ENCODE measurements at regions not wholly inside any gene's neighbourhood (a gene's known extent, or its start where the extent isn't known, plus 50 kb on each side); places are given as distances from the start of the nearest gene placed in this dataset.

- CTCF ChIA-PET (ENCODE audit: unreplicated experiment) = no interaction called here
- H3K4me3 ChIP-seq (ENCODE audit: low read depth, low read length, poor library complexity, severe bottlenecking) = no peak overlapping the region
- no peak overlapping the region for H3K4me2 ChIP-seq (ENCODE audit: low read length)
- H3K9me3 ChIP-seq (ENCODE audit: low read length) = no peaks in the 10 kb centered on the region
- BruUV-seq (replicated peaks) = no TSS peak
- H3K36me3 ChIP-seq (ENCODE audit: insufficient read depth, low read length) = no peaks in the 10 kb centered on the region
- intact Hi-C loops (cut with micrococcal nuclease; ENCODE audit: unreplicated experiment) = no loop called here
- TF ChIP-seq EZH2phosphoT487 (IDR thresholded peaks at IDR 0.05; ENCODE audit: borderline replicate concordance, low read depth, low read length) (no peak), CTCF (conservative IDR thresholded peaks at IDR 0.05; ENCODE audit: low read length) (no peak)
- no peak overlapping the region for H2AFZ ChIP-seq (ENCODE audit: low read length)
- no peaks in the 10 kb centered on the region for H3K79me2 ChIP-seq (ENCODE audit: insufficient read depth, low read depth, low read length)
- no peaks in the 10 kb centered on the region for H3K9me2 ChIP-seq (ENCODE audit: insufficient read depth, low read length)
- POLR2A ChIA-PET = no interaction called here
- no peak overlapping the region for H3K27ac ChIP-seq (ENCODE audit: low read depth, low read length, poor library complexity, severe bottlenecking)
- H3K4me1 ChIP-seq (ENCODE audit: insufficient read depth, low read length, poor library complexity, severe bottlenecking) = no peaks in the 10 kb centered on the region
- DNase-seq (ENCODE audit: low spot score) = no peak
- no peaks in the 10 kb centered on the region for H4K20me1 ChIP-seq (ENCODE audit: insufficient read depth, low read length)
Observed at GRCh38 chr21:35268817-35269216, 219.7 kb upstream of the RUNX1 start.

- no TSS peak for BruUV-seq (replicated peaks)
- ChIA-PET CTCF (ENCODE audit: unreplicated experiment) (no interaction called here), POLR2A (no interaction called here)
- Histone ChIP-seq H3K4me1 (ENCODE audit: insufficient read depth, low read length, poor library complexity, severe bottlenecking) (no peaks in the 10 kb centered on the region), H3K79me2 (ENCODE audit: insufficient read depth, low read depth, low read length) (no peaks in the 10 kb centered on the region), H3K9me3 (ENCODE audit: low read length) (no peaks in the 10 kb centered on the region), H3K27ac (ENCODE audit: low read depth, low read length, poor library complexity, severe bottlenecking) (no peak overlapping the region), H3K4me3 (ENCODE audit: low read depth, low read length, poor library complexity, severe bottlenecking) (no peak overlapping the region), H3K4me2 (ENCODE audit: low read length) (no peak overlapping the region), H3K36me3 (ENCODE audit: insufficient read depth, low read length) (no peaks in the 10 kb centered on the region), H3K9me2 (ENCODE audit: insufficient read depth, low read length) (no peaks in the 10 kb centered on the region), H2AFZ (ENCODE audit: low read length) (no peak overlapping the region), H4K20me1 (ENCODE audit: insufficient read depth, low read length) (no peaks in the 10 kb centered on the region)
- no peak for DNase-seq (ENCODE audit: low spot score)
- no peak for TF ChIP-seq CTCF (conservative IDR thresholded peaks at IDR 0.05; ENCODE audit: low read length)
- no peak for TF ChIP-seq EZH2phosphoT487 (IDR thresholded peaks at IDR 0.05; ENCODE audit: borderline replicate concordance, low read depth, low read length)
- intact Hi-C loops (cut with micrococcal nuclease; ENCODE audit: unreplicated experiment) = no loop called here
Observed at GRCh38 chr21:35268261-35268660, 219.2 kb upstream of the RUNX1 start.

- Histone ChIP-seq H3K9me3 (ENCODE audit: low read length) (no peaks in the 10 kb centered on the region), H3K4me3 (ENCODE audit: low read depth, low read length, poor library complexity, severe bottlenecking) (no peak overlapping the region), H3K9me2 (ENCODE audit: insufficient read depth, low read length) (no peaks in the 10 kb centered on the region), H3K36me3 (ENCODE audit: insufficient read depth, low read length) (no peaks in the 10 kb centered on the region), H2AFZ (ENCODE audit: low read length) (no peak overlapping the region), H3K4me1 (ENCODE audit: insufficient read depth, low read length, poor library complexity, severe bottlenecking) (no peaks in the 10 kb centered on the region), H3K27ac (ENCODE audit: low read depth, low read length, poor library complexity, severe bottlenecking) (no peak overlapping the region), H4K20me1 (ENCODE audit: insufficient read depth, low read length) (no peaks in the 10 kb centered on the region), H3K4me2 (ENCODE audit: low read length) (no peak overlapping the region), H3K79me2 (ENCODE audit: insufficient read depth, low read depth, low read length) (no peaks in the 10 kb centered on the region)
- POLR2A ChIA-PET = interaction anchor here (0.6 kb wide), 1 partner anchor 818 kb away, joined by 3 read pairs; no protein-coding TSS in a partner anchor
- CTCF ChIA-PET (ENCODE audit: unreplicated experiment) = no interaction called here
- no TSS peak for BruUV-seq (replicated peaks)
- TF ChIP-seq EZH2phosphoT487 (IDR thresholded peaks at IDR 0.05; ENCODE audit: borderline replicate concordance, low read depth, low read length) = no peak
- TF ChIP-seq CTCF (conservative IDR thresholded peaks at IDR 0.05; ENCODE audit: low read length) = no peak
- intact Hi-C loops (cut with micrococcal nuclease; ENCODE audit: unreplicated experiment) = no loop called here
- DNase-seq (ENCODE audit: low spot score) = no peak
Observed at GRCh38 chr21:35266546-35266945, 217.4 kb upstream of the RUNX1 start.

Data from OCI-LY7 (cell line).